ENCODE measurements at regions not wholly inside any gene's neighbourhood (a gene's known extent, or its start where the extent isn't known, plus 50 kb on each side); places are given as distances from the start of the nearest gene placed in this dataset.

DNA sequence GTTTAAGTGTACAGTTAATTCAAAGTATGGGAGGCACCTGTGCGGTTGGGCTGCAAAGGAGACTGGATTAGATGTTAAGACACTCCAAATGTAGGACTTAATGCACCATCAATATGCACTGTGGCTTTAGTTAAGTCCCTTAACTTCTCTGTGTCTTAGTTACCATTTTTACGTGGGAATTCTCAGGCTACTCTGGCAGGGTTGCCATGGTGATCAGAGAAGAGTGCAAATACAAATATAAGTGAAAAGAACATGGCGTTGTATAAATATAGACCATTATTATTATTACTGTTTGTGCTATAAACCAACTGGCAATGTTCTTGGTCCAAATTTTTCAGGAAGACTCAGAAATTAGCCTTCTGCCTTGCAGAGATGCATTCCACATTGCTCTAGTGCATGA lies 595.6 kb downstream of the NPHP4 start:
- TF ChIP-seq, protein P1, sequence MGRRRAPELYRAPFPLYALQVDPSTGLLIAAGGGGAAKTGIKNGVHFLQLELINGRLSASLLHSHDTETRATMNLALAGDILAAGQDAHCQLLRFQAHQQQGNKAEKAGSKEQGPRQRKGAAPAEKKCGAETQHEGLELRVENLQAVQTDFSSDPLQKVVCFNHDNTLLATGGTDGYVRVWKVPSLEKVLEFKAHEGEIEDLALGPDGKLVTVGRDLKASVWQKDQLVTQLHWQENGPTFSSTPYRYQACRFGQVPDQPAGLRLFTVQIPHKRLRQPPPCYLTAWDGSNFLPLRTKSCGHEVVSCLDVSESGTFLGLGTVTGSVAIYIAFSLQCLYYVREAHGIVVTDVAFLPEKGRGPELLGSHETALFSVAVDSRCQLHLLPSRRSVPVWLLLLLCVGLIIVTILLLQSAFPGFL (CRISPR knock-in tag; IDR thresholded peaks at IDR 0.05; ENCODE audit: borderline replicate concordance): no peak
- TF ChIP-seq, protein P2, sequence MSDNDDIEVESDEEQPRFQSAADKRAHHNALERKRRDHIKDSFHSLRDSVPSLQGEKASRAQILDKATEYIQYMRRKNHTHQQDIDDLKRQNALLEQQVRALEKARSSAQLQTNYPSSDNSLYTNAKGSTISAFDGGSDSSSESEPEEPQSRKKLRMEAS (CRISPR knock-in tag; IDR thresholded peaks at IDR 0.05): no peak
- TF ChIP-seq SP1 (CRISPR knock-in tag; conservative IDR thresholded peaks at IDR 0.05) (no peak), NR1H2 (CRISPR knock-in tag; IDR thresholded peaks at IDR 0.05) (no peak)
- TF ChIP-seq, protein P3, sequence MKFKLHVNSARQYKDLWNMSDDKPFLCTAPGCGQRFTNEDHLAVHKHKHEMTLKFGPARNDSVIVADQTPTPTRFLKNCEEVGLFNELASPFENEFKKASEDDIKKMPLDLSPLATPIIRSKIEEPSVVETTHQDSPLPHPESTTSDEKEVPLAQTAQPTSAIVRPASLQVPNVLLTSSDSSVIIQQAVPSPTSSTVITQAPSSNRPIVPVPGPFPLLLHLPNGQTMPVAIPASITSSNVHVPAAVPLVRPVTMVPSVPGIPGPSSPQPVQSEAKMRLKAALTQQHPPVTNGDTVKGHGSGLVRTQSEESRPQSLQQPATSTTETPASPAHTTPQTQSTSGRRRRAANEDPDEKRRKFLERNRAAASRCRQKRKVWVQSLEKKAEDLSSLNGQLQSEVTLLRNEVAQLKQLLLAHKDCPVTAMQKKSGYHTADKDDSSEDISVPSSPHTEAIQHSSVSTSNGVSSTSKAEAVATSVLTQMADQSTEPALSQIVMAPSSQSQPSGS (CRISPR knock-in tag; IDR thresholded peaks at IDR 0.05; ENCODE audit: borderline replicate concordance, low read depth): no peak
- TF ChIP-seq, protein P4, sequence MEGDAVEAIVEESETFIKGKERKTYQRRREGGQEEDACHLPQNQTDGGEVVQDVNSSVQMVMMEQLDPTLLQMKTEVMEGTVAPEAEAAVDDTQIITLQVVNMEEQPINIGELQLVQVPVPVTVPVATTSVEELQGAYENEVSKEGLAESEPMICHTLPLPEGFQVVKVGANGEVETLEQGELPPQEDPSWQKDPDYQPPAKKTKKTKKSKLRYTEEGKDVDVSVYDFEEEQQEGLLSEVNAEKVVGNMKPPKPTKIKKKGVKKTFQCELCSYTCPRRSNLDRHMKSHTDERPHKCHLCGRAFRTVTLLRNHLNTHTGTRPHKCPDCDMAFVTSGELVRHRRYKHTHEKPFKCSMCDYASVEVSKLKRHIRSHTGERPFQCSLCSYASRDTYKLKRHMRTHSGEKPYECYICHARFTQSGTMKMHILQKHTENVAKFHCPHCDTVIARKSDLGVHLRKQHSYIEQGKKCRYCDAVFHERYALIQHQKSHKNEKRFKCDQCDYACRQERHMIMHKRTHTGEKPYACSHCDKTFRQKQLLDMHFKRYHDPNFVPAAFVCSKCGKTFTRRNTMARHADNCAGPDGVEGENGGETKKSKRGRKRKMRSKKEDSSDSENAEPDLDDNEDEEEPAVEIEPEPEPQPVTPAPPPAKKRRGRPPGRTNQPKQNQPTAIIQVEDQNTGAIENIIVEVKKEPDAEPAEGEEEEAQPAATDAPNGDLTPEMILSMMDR (IDR thresholded peaks at IDR 0.05): no peak

Data from WTC11 (cell line).